ENCODE measurements at regions not wholly inside any gene's neighbourhood (a gene's known extent, or its start where the extent isn't known, plus 50 kb on each side); places are given as distances from the start of the nearest gene placed in this dataset.

DNA sequence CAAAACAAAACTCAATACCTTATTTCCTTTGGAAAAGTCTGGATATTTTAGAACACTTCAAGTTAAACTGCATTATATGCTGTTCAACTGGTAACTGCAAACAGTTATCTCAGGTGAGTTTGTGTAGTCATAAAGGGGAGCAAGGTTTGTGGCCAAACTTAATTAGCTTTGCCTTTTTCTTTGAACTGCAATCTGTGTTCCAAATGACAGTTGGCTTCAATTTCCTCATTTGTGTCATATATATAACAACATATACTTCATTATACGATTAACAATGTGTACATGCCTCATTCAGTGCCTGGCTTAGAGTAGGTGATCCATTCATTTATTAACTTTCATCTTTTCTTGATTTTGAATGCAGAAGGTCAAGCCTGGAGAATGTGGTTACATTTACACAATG lies 55.8 kb downstream of the KCNE4 start:
- DNase-seq (no peak), ATAC-seq (no peak)
- Histone ChIP-seq H3K4me3 (no peak overlapping the region), H3K4me1 (no peaks in the 10 kb centered on the region), H3K27ac (no peak overlapping the region), H3K36me3 (no peaks in the 10 kb centered on the region), H3K9me3 (no peaks in the 10 kb centered on the region), H3K27me3 (ENCODE audit: low read depth) (no peaks in the 10 kb centered on the region)
- intact Hi-C loops (cut with DNase I): no loop called here
- TF ChIP-seq, protein P1, sequence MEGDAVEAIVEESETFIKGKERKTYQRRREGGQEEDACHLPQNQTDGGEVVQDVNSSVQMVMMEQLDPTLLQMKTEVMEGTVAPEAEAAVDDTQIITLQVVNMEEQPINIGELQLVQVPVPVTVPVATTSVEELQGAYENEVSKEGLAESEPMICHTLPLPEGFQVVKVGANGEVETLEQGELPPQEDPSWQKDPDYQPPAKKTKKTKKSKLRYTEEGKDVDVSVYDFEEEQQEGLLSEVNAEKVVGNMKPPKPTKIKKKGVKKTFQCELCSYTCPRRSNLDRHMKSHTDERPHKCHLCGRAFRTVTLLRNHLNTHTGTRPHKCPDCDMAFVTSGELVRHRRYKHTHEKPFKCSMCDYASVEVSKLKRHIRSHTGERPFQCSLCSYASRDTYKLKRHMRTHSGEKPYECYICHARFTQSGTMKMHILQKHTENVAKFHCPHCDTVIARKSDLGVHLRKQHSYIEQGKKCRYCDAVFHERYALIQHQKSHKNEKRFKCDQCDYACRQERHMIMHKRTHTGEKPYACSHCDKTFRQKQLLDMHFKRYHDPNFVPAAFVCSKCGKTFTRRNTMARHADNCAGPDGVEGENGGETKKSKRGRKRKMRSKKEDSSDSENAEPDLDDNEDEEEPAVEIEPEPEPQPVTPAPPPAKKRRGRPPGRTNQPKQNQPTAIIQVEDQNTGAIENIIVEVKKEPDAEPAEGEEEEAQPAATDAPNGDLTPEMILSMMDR (IDR thresholded peaks at IDR 0.05): no peak

GRCh38 chr2:223108351-223109050 lies 56.5 kb downstream of the KCNE4 start:
- intact Hi-C loops (cut with DNase I): no loop called here
- Histone ChIP-seq H3K9me3 (no peaks in the 10 kb centered on the region), H3K27me3 (ENCODE audit: low read depth) (no peaks in the 10 kb centered on the region), H3K4me1 (no peaks in the 10 kb centered on the region), H3K27ac (no peak overlapping the region), H3K4me3 (no peak overlapping the region), H3K36me3 (no peaks in the 10 kb centered on the region)
- TF ChIP-seq, protein P1 (IDR thresholded peaks at IDR 0.05): no peak
- DNase-seq (no peak), ATAC-seq (no peak)

- Histone ChIP-seq H3K9me3 (no peaks in the 10 kb centered on the region), H3K27ac (no peak overlapping the region), H3K27me3 (ENCODE audit: low read depth) (no peaks in the 10 kb centered on the region), H3K36me3 (no peaks in the 10 kb centered on the region), H3K4me1 (no peaks in the 10 kb centered on the region), H3K4me3 (no peak overlapping the region)
- ATAC-seq: no peak
- TF ChIP-seq, protein P1 (IDR thresholded peaks at IDR 0.05): no peak
- intact Hi-C loops (cut with DNase I): no loop called here
- DNase-seq: no peak
Measured at GRCh38 chr2:223109341-223109740, 57.4 kb downstream of the KCNE4 start.

DNA sequence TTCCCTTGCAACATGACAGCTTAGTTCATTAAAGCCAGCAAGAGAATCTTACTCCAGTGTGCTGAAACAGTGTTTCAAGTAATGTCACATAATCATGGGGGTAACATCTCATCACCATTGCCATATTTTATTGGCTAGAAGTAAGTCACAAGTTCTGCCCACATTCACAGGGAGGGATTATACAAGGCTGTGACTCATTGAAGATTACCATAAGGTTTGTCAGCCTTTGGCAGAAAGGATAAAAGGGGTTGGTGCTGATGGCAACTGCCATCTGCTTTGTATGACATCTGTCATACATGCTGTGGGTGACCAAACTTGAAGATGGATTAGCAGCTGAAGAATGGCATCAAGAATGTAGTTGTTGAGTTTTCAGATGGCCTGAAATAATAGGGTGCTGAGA lies 61.2 kb downstream of the KCNE4 start:
- DNase-seq: no peak
- ATAC-seq: no peak
- no peaks in the 10 kb centered on the region for H3K9me3 ChIP-seq
- TF ChIP-seq, protein P1 (IDR thresholded peaks at IDR 0.05): no peak
- H3K27me3 ChIP-seq (ENCODE audit: low read depth): no peaks in the 10 kb centered on the region
- intact Hi-C loops (cut with DNase I): no loop called here
- H3K4me1 ChIP-seq: no peaks in the 10 kb centered on the region
- H3K27ac ChIP-seq: no peak overlapping the region
- H3K4me3 ChIP-seq: no peak overlapping the region
- H3K36me3 ChIP-seq: no peaks in the 10 kb centered on the region

GRCh38 chr2:223114170-223114569 lies 62.2 kb downstream of the KCNE4 start:
- H3K4me3 ChIP-seq: no peak overlapping the region
- intact Hi-C loops (cut with DNase I): no loop called here
- no peaks in the 10 kb centered on the region for H3K36me3 ChIP-seq
- no peaks in the 10 kb centered on the region for H3K9me3 ChIP-seq
- H3K27ac ChIP-seq: no peak overlapping the region
- H3K4me1 ChIP-seq: no peaks in the 10 kb centered on the region
- ATAC-seq (no peak), DNase-seq (no peak)
- no peaks in the 10 kb centered on the region for H3K27me3 ChIP-seq (ENCODE audit: low read depth)
- TF ChIP-seq, protein P1 (IDR thresholded peaks at IDR 0.05): no peak
